ENCODE measurements at regions not wholly inside any gene's neighbourhood (a gene's known extent, or its start where the extent isn't known, plus 50 kb on each side); places are given as distances from the start of the nearest gene placed in this dataset.

- TF ChIP-seq CTCF (IDR thresholded peaks at IDR 0.05) (no peak), POLR2A (IDR thresholded peaks at IDR 0.05) (no peak)
Observed at GRCh38 chr2:117523267-117523666, 291.2 kb upstream of the DDX18 start.

Measured in suprapubic skin (tissue), 3 donors.